ENCODE measurements at regions not wholly inside any gene's neighbourhood (a gene's known extent, or its start where the extent isn't known, plus 50 kb on each side); places are given as distances from the start of the nearest gene placed in this dataset.

DNA sequence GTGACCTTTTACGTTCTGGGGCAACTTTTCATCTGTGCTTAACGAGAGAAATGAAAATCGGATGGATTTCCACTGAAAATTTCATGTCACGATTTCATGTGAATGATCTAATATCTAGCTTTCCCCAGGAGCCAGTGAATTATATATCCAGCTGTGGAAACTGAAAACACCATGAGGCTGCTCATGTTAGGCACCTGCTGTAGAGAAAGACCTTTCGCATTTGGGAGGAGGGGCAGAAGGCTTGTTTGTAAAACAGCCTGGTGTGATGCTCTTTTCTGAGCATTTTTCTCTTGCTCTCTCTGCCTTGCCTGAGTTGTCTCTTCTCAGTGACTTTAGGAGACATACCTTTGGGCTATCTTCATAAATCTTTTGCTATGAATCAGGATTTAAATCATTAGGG lies 84.6 kb upstream of the CYP1B1 start:
- TF ChIP-seq CTCF (IDR thresholded peaks at IDR 0.05): no peak
- TF ChIP-seq POLR2A (IDR thresholded peaks at IDR 0.05): no peak

All from gastroesophageal sphincter (tissue), 3 donors.